Aorta (tissue), 5 donors: ENCODE measurements at regions not wholly inside any gene's neighbourhood (a gene's known extent, or its start where the extent isn't known, plus 50 kb on each side); places are given as distances from the start of the nearest gene placed in this dataset.

ENCODE experiments used
- ATAC-seq: fragments of 200-7000 bp; cut with Tn5 transposase; one replicate; pipeline ENCODE4 v1.9.1; 2022; ENCODE audit warnings: moderate library complexity; ENCODE audit not compliant: low FRiP score
- DNase-seq, 2 donors: peaks; one replicate each; pipeline ENCODE4 v3.0.0-alpha.2; 2020
- H3K27ac ChIP-seq, 2 donors: one replicate each; pipeline ENCODE4 v1.5.1; 2013; ENCODE audit warnings: low read length in 2 of 2, mild to moderate bottlenecking in 2 of 2, moderate library complexity in 2 of 2, control low read depth in 1 of 2, inconsistent platforms in 1 of 2, low read depth in 1 of 2
- H3K27me3 ChIP-seq, 2 donors: one replicate each; pipeline ENCODE4 v1.6.1; 2013; ENCODE audit warnings: control low read depth in 1 of 2, low read length in 1 of 2, mild to moderate bottlenecking in 1 of 2, moderate library complexity in 1 of 2; ENCODE audit not compliant: insufficient read depth in 2 of 2, control insufficient read depth in 1 of 2
- H3K36me3 ChIP-seq, 2 donors: one replicate each; pipeline ENCODE4 v1.6.1; 2013; ENCODE audit warnings: control low read depth in 1 of 2, low read length in 1 of 2, mild to moderate bottlenecking in 1 of 2; ENCODE audit not compliant: insufficient read depth in 2 of 2, control insufficient read depth in 1 of 2
- H3K4me1 ChIP-seq, 2 donors: one replicate each; pipeline ENCODE4 v1.6.1; 2013; ENCODE audit warnings: low read length in 2 of 2, control low read depth in 1 of 2, mild to moderate bottlenecking in 1 of 2, moderate library complexity in 1 of 2; ENCODE audit not compliant: insufficient read depth in 2 of 2, control insufficient read depth in 1 of 2
- H3K4me3 ChIP-seq, 2 donors: one replicate each; pipeline ENCODE4 v1.5.1; 2013; ENCODE audit warnings: low read length in 2 of 2, control low read depth in 1 of 2, mild to moderate bottlenecking in 1 of 2
- H3K9me3 ChIP-seq: one replicate; pipeline ENCODE4 v1.6.1; 2013; ENCODE audit warnings: mild to moderate bottlenecking, low read length; ENCODE audit not compliant: control insufficient read depth
- WGBS, 2 donors: extraction: QIAGEN DNeasy Blood & Tissue Kit; methylation state at CpG; one replicate each; pipeline ENCODE4 v1.1.7; 2013; 5-methylcytosine and 5-hydroxymethylcytosine counted together
- intact Hi-C, 2 donors: fragments of 100-400 bp; cut with DNase I; formaldehyde crosslinking; loops; one replicate each; pipeline versions ENCODE4 v1.14.2 to v1.15.0; 2022
- donor health status: healthy with polysubstance abuse.
- donor health status: Bipolar disorder and iron deficiency.
- donor health status: DM: no; HTN: no; CAD: no.
- donor health status: DM: no; HTN: no; CAD: no.
- donor health status: DM: yes; HTN: yes; CAD: no.

DNA sequence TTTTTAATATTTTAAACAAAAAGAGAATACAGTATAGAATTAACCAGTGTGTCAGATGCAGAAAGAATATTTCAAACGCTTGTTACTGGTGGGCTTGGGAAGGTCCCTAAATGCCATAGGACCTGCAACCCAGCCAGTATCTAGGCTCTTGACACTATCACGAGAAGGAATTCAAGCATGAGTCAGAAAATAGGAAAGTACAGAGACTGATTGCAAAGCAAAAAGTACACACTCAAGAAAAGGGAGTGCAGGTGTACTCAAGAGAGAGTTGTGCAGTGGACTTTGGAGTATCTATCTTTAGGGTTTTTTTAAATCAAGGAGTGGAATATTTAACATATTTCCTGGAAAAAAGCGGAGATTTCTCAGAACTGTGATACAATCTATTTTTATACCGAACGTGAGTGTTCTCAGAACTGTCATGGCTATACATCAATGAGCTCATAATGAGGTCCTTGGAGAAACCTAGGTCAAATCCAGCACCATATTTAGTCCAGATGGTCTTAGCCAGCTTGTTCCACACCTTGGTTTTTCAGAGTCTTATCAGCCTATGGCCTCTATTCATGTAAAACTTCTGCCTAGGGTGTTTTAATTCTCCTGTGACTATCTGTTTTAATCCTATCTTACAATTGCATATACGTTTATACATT lies 291.8 kb upstream of the FAT4 start:
- DNase-seq (no peak), ATAC-seq (no peak)
- Histone ChIP-seq H3K27ac (no peak overlapping the region), H3K36me3 (no peaks in the 10 kb centered on the region), H3K4me3 (no peak overlapping the region), H3K9me3 (no peaks in the 10 kb centered on the region), H3K27me3 (no peaks in the 10 kb centered on the region), H3K4me1 (no peaks in the 10 kb centered on the region)
- intact Hi-C loops: no loop called here
- 67 to 76% methylated on average over 6 of the region's 6 CpGs for WGBS, 2 donors

DNA sequence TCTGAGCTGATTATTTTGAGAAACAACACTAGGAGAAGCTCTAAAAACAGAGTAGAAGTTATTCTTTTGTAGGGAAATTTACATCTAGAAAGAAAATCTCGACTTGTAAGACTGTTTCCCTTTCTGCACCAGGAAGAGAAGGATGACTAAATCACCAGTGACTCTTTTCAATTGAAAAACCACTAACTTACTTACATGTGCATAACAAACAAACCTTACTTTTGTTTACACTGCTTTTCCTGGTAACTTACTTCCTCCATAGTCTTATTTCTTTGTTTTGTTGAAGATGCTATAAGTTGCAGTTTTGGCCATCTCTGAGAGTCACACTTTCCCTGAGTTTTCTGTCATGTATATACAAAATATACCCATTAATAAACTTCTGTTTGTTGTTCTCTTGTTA lies 293.6 kb upstream of the FAT4 start:
- WGBS, 2 donors: 37 to 45% methylated on average over 1 of the region's 1 CpG
- H3K4me1 ChIP-seq: no peaks in the 10 kb centered on the region
- H3K27ac ChIP-seq: no peak overlapping the region
- H3K4me3 ChIP-seq: no peak overlapping the region
- no peak for ATAC-seq
- no peaks in the 10 kb centered on the region for H3K9me3 ChIP-seq
- intact Hi-C loops: no loop called here
- no peaks in the 10 kb centered on the region for H3K36me3 ChIP-seq
- no peak for DNase-seq
- H3K27me3 ChIP-seq: no peaks in the 10 kb centered on the region

DNA sequence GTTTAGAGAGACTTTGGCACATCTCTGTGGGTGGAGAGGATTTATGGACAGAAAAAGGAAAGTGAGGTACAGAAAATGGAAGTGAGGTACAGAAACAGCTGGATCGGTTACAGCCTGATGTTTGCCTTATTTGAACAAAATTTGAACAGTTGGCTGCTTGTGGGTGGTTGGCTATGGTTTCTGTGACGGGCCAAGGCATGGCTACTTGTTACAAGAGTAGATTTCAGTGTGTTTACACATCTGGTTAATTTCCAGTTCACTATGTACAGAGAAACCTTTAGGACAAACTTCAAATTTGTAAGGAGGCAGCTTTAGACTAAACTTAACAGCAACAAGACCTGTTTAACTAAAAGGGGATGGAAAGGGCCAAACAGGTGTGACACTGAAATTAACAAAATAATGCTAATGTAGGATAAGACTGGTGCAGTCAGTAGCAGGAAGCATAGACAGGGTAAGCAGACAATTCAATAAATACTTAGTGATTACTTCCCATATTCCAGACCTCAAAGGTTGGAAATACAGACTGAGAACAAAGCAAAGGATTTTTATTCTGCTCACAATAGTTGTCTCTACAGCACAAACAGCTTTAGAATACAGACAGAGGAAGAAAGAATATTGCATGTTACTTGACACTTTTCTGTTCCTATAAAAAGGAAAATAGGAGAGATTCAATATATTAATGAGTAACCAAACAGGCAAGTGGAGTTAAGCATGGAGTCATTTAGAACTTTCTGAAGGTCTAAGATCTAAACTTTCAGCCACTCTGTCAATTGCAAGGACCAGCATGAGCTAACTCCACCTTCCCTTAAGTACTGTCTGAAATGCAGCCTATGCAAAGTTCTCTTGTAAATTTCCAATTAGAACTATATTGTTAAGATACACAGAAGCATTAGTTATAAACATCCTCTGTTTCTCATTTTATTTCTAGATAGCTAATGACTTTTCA lies 294.4 kb upstream of the FAT4 start:
- Histone ChIP-seq H3K27ac (no peak overlapping the region), H3K4me3 (no peak overlapping the region), H3K9me3 (no peaks in the 10 kb centered on the region), H3K4me1 (no peaks in the 10 kb centered on the region), H3K36me3 (no peaks in the 10 kb centered on the region), H3K27me3 (no peaks in the 10 kb centered on the region)
- intact Hi-C loops: no loop called here
- DNase-seq (no peak), ATAC-seq (no peak)
- WGBS, 2 donors: 67 to 69% methylated on average over 2 of the region's 2 CpGs

DNA sequence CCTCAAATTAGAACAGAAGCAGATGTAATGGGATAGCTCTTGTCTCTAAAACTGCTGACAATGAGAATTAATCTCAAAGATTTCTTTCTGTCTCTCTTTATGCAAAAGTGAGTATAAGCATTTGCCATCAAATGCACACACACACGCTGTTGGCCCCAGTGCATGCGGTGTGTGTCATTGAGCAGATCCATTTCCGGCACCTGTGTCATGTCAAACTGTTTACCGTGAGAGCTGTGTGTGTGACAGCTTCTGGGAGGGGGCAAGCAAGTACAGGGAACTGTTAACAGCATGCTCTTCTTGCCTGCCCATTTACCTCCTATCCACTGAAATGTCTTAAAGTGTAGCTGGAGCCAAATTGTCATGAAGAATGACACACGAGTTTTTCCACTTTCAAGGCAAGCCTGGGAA lies 297.9 kb upstream of the FAT4 start:
- H3K4me1 ChIP-seq: no peaks in the 10 kb centered on the region
- H3K36me3 ChIP-seq: no peaks in the 10 kb centered on the region
- intact Hi-C loops: no loop called here
- H3K27me3 ChIP-seq: no peaks in the 10 kb centered on the region
- H3K9me3 ChIP-seq: no peaks in the 10 kb centered on the region
- no peak overlapping the region for H3K4me3 ChIP-seq
- WGBS, 2 donors: 67 to 77% methylated on average over 5 of the region's 5 CpGs
- H3K27ac ChIP-seq: no peak overlapping the region
- DNase-seq (no peak), ATAC-seq (no peak)

DNA sequence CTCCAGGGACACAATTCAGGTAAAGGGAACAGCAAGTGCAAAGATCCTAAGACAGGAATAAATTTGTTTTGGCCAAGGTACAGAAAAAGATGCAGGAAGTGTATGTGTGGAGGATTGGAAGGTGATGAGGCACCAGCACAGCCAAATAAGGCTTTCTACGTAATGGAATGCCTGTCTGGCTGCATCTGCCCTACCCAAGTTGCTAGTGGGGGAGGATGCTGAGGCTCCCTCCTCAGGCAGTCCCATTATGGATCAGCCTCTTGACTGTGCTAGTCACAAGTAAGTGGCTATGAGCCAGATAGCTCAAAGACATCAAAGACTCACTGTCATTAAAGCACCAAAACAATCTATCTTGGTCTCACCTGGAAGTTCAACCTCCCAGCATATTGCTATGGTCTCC lies 300.9 kb upstream of the FAT4 start:
- Histone ChIP-seq H3K27me3 (no peaks in the 10 kb centered on the region), H3K27ac (no peak overlapping the region), H3K9me3 (no peaks in the 10 kb centered on the region), H3K4me1 (no peaks in the 10 kb centered on the region), H3K36me3 (no peaks in the 10 kb centered on the region), H3K4me3 (no peak overlapping the region)
- 76 to 94% methylated on average over 1 of the region's 1 CpG for WGBS, 2 donors
- intact Hi-C loops: no loop called here
- DNase-seq: no peak
- ATAC-seq: no peak

DNA sequence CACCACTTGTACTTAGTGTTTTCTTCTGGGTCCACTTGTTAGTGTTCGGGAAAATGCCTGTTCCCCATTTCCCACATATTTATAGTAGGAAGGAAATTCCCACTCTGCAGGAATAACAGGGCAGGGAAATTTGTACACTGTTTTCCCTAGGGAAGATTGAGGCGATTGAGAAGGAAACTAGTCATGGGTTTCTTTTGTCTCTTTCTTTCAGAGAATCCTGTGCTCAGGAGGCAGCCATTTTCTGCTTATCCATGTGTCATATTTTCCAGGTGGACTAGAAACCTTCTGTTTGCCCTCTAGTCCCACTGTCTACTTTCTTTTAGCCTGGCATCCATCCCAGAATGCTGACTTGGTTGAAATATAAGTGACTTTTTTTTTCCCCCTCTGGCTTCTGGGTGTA lies 299.1 kb upstream of the ANKRD50 start:
- DNase-seq (no peak), ATAC-seq (no peak)
- intact Hi-C loops: no loop called here
- WGBS, 2 donors: 57 to 63% methylated on average over 2 of the region's 2 CpGs
- no peaks in the 10 kb centered on the region for H3K4me1 ChIP-seq
- no peaks in the 10 kb centered on the region for H3K9me3 ChIP-seq
- no peaks in the 10 kb centered on the region for H3K27me3 ChIP-seq
- no peak overlapping the region for H3K4me3 ChIP-seq
- H3K27ac ChIP-seq: no peak overlapping the region
- no peaks in the 10 kb centered on the region for H3K36me3 ChIP-seq

DNA sequence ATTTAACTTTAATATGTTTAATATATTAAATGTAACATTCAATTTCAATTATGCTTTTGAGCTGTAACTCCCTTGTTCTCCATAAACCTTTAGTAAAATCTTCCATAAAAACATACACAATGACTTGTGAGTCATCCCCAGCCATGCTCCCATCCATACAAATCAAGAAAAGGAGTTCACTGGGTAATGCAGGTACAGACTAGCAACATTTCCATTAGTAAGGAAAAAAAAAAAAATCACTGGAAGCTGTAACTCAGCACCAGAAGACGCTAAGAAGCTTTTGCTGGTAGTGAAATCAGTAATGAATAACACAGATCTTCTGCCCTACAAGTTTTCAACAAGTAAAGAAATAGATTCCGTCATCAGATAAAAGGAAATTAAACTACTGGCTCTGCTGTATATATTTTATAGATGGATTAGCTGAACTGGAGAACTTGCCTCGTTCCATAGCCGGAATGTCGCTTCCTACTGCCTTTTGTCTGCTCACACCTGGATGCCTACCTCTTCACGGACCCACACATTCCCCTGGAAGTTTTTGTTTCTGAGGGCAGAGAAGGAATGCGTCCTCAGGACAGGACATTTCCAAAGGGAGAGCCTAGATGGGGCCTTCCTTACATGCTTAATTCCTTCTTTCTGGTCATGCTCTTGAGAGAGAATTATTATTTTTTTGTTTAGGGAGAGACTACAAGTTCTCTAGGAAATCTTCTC lies 298.4 kb upstream of the ANKRD50 start:
- no peaks in the 10 kb centered on the region for H3K9me3 ChIP-seq
- no peaks in the 10 kb centered on the region for H3K27me3 ChIP-seq
- H3K4me3 ChIP-seq: no peak overlapping the region
- H3K36me3 ChIP-seq: no peaks in the 10 kb centered on the region
- no peak overlapping the region for H3K27ac ChIP-seq
- no peaks in the 10 kb centered on the region for H3K4me1 ChIP-seq
- DNase-seq (no peak), ATAC-seq (no peak)
- intact Hi-C loops: no loop called here
- WGBS, 2 donors: 87 to 93% methylated on average over 7 of the region's 7 CpGs

DNA sequence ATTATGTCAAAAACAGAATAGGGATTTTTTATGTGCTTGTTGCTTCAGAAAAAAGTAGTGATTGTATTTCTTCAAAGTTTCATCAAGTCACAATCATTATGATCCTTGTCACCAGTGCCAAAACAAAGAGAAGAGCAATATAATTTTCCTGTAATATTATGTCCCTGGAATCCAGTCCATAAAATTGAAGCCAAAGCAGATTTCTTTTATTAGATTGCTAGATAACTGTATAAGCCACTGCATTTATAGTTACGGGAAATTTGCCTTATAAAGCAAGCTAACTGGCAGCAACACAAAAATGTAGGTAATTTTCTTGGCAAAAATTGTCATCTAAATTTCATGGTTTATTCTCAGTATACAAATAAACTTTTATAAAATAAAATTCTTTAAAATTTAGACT lies 296.1 kb upstream of the ANKRD50 start:
- no peaks in the 10 kb centered on the region for H3K9me3 ChIP-seq
- H3K4me3 ChIP-seq: no peak overlapping the region
- no peak overlapping the region for H3K27ac ChIP-seq
- H3K27me3 ChIP-seq: no peaks in the 10 kb centered on the region
- no peak for ATAC-seq
- no peak for DNase-seq
- 20 to 22% methylated on average over 1 of the region's 1 CpG for WGBS, 2 donors
- H3K4me1 ChIP-seq: no peaks in the 10 kb centered on the region
- intact Hi-C loops: no loop called here
- H3K36me3 ChIP-seq: no peaks in the 10 kb centered on the region
